SU-DHL-6 (cell line): ENCODE measurements at regions not wholly inside any gene's neighbourhood (a gene's known extent, or its start where the extent isn't known, plus 50 kb on each side); places are given as distances from the start of the nearest gene placed in this dataset.

Experiments
- H2AFZ ChIP-seq: fragments of 200-600 bp; sonication (generic); 2 replicates; pipeline ENCODE4 v1.6.1; 2014; ENCODE audit warnings: low read depth, mild to moderate bottlenecking, moderate library complexity, mixed read lengths, antibody characterized with exemption, low read length; ENCODE audit not compliant: severe bottlenecking
- H3F3A ChIP-seq: fragments of 200-600 bp; shearing (Covaris generic); 2 replicates; pipeline ENCODE4 v1.6.0; 2016; ENCODE audit warnings: antibody characterized with exemption, mild to moderate bottlenecking; ENCODE audit not compliant: insufficient read depth
- H3K27ac ChIP-seq: fragments of 200-600 bp; sonication (generic); 2 replicates; pipeline ENCODE4 v1.5.1; 2016; ENCODE audit warnings: low read depth, mild to moderate bottlenecking, low read length, moderate library complexity, mixed read lengths
- H3K27me3 ChIP-seq: fragments of 200-600 bp; sonication (generic), shearing (Covaris generic); 2 replicates; pipeline ENCODE4 v1.6.0; 2014; ENCODE audit warnings: mild to moderate bottlenecking, low read length
- H3K36me3 ChIP-seq: fragments of 200-600 bp; sonication (generic); 2 replicates; pipeline ENCODE4 v1.6.1; 2014; ENCODE audit warnings: mild to moderate bottlenecking, low read length, mixed read lengths
- H3K4me2 ChIP-seq: fragments of 300-600, 200-600 bp; shearing (Covaris generic), sonication (generic); 2 replicates; pipeline ENCODE4 v1.6.0; 2014; ENCODE audit warnings: low read length, low read depth, mild to moderate bottlenecking; ENCODE audit not compliant: poor library complexity, severe bottlenecking
- H3K4me3 ChIP-seq: fragments of 200-600 bp; sonication (generic); 2 replicates; pipeline ENCODE4 v1.5.1; 2014; ENCODE audit warnings: antibody characterized with exemption, low read length, mild to moderate bottlenecking, mixed read lengths; ENCODE audit not compliant: insufficient read depth, poor library complexity, severe bottlenecking
- H3K79me2 ChIP-seq: fragments of 200-600 bp; sonication (generic); 2 replicates; pipeline ENCODE4 v1.6.1; 2014; ENCODE audit warnings: mild to moderate bottlenecking, low read length, moderate library complexity; ENCODE audit not compliant: insufficient read depth
- H3K9ac ChIP-seq: fragments of 200-600 bp; sonication (generic); 2 replicates; pipeline ENCODE4 v1.7.0; 2014; ENCODE audit warnings: mild to moderate bottlenecking, low read length
- H3K9me2 ChIP-seq: fragments of 200-600 bp; sonication (generic); replicated peaks from 2 replicates; pipeline ENCODE4 v1.6.1; 2014; ENCODE audit warnings: low read length; ENCODE audit not compliant: insufficient read depth
- H3K9me3 ChIP-seq: fragments of 200-600 bp; sonication (generic); 2 replicates; pipeline ENCODE4 v1.6.1; 2014; ENCODE audit warnings: low read length, mixed read lengths; ENCODE audit not compliant: insufficient read depth
- H4K20me1 ChIP-seq: fragments of 200-600 bp; sonication (generic); 2 replicates; pipeline ENCODE4 v1.6.1; 2014; ENCODE audit warnings: low read depth, mild to moderate bottlenecking, antibody characterized with exemption, low read length, moderate library complexity, mixed read lengths
- CTCF ChIP-seq: fragments of 200-600 bp; sonication (generic); IDR thresholded peaks from one replicate; pipeline ENCODE4 v1.5.1; 2017; ENCODE audit warnings: antibody characterized with exemption, mild to moderate bottlenecking, low read length, moderate library complexity; ENCODE audit not compliant: insufficient read depth, poor library complexity, severe bottlenecking
- EZH2phosphoT487 ChIP-seq: fragments of 200-600 bp; sonication (generic), shearing (Covaris generic); conservative IDR thresholded peaks from 2 replicates; pipeline ENCODE4 v1.6.1; 2018; ENCODE audit warnings: mild to moderate bottlenecking, antibody characterized with exemption, low read length, moderate library complexity, mixed read lengths

GRCh38 chr5:143739746-143740145 lies 72.2 kb upstream of the HMHB1 start:
- no peaks in the 10 kb centered on the region for H3K27me3 ChIP-seq

GRCh38 chr5:143738417-143739401 lies 73.3 kb upstream of the HMHB1 start:
- no peaks in the 10 kb centered on the region for H3K36me3 ChIP-seq
- TF ChIP-seq CTCF (no peak), EZH2phosphoT487 (no peak)
- no peaks in the 10 kb centered on the region for H3K9me3 ChIP-seq
- no peaks in the 10 kb centered on the region for H3K27me3 ChIP-seq
- 0 out of 2 replicates have a peak, but pooled peaks cover 4% of the 10 kb centered on the region for H3K9me2 ChIP-seq
- H3K79me2 ChIP-seq, result no peaks in the 10 kb centered on the region
- no peak overlapping the region for H3K4me2 ChIP-seq
- no peak overlapping the region for H3K27ac ChIP-seq
- no peaks in the 10 kb centered on the region for H4K20me1 ChIP-seq
- H2AFZ ChIP-seq, result no peak overlapping the region
- H3F3A ChIP-seq, result no peaks in the 10 kb centered on the region
- no peak overlapping the region for H3K4me3 ChIP-seq
- no peak overlapping the region for H3K9ac ChIP-seq

More at GRCh38 chr5:143739746-143740145, 72.2 kb upstream of the HMHB1 start:
- no peaks in the 10 kb centered on the region for H3K36me3 ChIP-seq
- 0 out of 2 replicates have a peak, but pooled peaks cover 4% of the 10 kb centered on the region for H3K9me2 ChIP-seq
- H3K9ac ChIP-seq, result no peak overlapping the region
- no peak overlapping the region for H3K27ac ChIP-seq
- no peaks in the 10 kb centered on the region for H4K20me1 ChIP-seq
- H3K4me2 ChIP-seq, result no peak overlapping the region
- no peaks in the 10 kb centered on the region for H3F3A ChIP-seq
- H3K9me3 ChIP-seq, result no peaks in the 10 kb centered on the region
- H2AFZ ChIP-seq, result no peak overlapping the region
- no peak for TF ChIP-seq CTCF
- no peak for TF ChIP-seq EZH2phosphoT487
- H3K79me2 ChIP-seq, result no peaks in the 10 kb centered on the region
- H3K4me3 ChIP-seq, result no peak overlapping the region

GRCh38 chr5:143737062-143737461 lies 74.9 kb upstream of the HMHB1 start:
- TF ChIP-seq CTCF (no peak), EZH2phosphoT487 (no peak)
- H3K4me3 ChIP-seq, result no peak overlapping the region

More at GRCh38 chr5:143737062-143737461, 74.9 kb upstream of the HMHB1 start:
- no peaks in the 10 kb centered on the region for H3K9me3 ChIP-seq
- H4K20me1 ChIP-seq, result no peaks in the 10 kb centered on the region
- H3F3A ChIP-seq, result no peaks in the 10 kb centered on the region
- no peaks in the 10 kb centered on the region for H3K9me2 ChIP-seq
- no peaks in the 10 kb centered on the region for H3K79me2 ChIP-seq
- no peak overlapping the region for H3K4me2 ChIP-seq
- no peaks in the 10 kb centered on the region for H3K27me3 ChIP-seq
- no peak overlapping the region for H2AFZ ChIP-seq
- no peak overlapping the region for H3K27ac ChIP-seq
- H3K9ac ChIP-seq, result no peak overlapping the region
- no peaks in the 10 kb centered on the region for H3K36me3 ChIP-seq
